H7 (cell line): ENCODE measurements at regions not wholly inside any gene's neighbourhood (a gene's known extent, or its start where the extent isn't known, plus 50 kb on each side); places are given as distances from the start of the nearest gene placed in this dataset.
A peak's percentile ranks its signal among the peaks of the same experiment; 100 is the strongest.

ENCODE experiments used
- DNase-seq: peaks from one replicate; pipeline ENCODE4 v3.0.0; 2012
- H3K27me3 ChIP-seq: 2 replicates; pipeline ENCODE4 v1.6.0; 2011; ENCODE audit warnings: mild to moderate bottlenecking, low read length; ENCODE audit not compliant: control insufficient read depth, insufficient read depth
- H3K36me3 ChIP-seq: replicated peaks from 2 replicates; pipeline ENCODE4 v1.5.1; 2011; ENCODE audit warnings: low read length; ENCODE audit not compliant: control insufficient read depth, insufficient read depth
- H3K4me3 ChIP-seq: 2 replicates; pipeline ENCODE4 v1.5.1; 2011; ENCODE audit warnings: low read depth, mild to moderate bottlenecking, control low read depth, low read length, moderate library complexity; ENCODE audit not compliant: insufficient read depth

DNA sequence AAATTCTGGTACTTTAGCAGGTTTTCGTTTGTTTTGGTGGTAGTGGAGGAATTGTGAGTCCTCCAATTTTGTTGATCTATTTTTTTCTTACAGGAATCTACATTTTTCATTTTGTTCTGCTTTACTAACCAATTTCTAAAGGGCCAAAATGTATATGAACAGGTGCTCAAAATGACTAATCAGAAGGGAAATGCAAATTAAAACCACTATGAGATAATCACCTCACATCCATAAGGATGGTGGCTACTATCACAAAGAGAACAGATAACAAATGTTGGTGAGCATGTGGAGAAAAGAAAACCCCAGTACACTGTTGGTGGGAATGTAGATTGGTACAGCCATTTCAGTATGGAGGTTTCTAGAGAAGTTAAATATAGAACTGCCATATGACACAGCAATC is 134.2 kb downstream of the LMO4 start:
- no peak overlapping the region for H3K4me3 ChIP-seq
- H3K27me3 ChIP-seq: no peaks in the 10 kb centered on the region
- no peaks in the 10 kb centered on the region for H3K36me3 ChIP-seq
- no peak for DNase-seq

DNA sequence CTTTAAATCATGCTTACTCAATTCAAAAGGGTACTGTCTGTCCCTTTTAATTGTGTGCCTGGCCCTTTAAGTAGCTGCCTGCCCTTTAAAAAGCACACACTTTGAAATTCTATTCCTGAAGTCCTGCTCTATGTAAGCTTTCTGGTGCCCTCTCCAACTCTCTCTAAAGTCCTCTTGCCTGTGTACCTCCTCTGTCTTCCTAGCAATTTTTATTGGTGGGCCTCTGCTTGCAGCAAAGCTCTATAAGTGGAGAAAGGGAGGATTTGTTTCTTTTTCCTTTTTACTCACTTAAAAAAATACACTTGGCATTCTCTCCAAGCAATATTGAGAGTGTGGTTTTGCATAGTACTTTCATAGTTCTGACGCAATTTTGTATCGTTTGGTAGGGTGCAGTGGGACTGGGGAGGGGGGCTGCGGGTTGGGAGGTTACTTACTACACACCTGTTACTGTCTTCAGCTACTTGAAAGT is 135.4 kb downstream of the LMO4 start:
- DNase-seq: peak; percentile 32
- Histone ChIP-seq H3K36me3 (no peaks in the 10 kb centered on the region), H3K4me3 (no peak overlapping the region), H3K27me3 (no peaks in the 10 kb centered on the region)

DNA sequence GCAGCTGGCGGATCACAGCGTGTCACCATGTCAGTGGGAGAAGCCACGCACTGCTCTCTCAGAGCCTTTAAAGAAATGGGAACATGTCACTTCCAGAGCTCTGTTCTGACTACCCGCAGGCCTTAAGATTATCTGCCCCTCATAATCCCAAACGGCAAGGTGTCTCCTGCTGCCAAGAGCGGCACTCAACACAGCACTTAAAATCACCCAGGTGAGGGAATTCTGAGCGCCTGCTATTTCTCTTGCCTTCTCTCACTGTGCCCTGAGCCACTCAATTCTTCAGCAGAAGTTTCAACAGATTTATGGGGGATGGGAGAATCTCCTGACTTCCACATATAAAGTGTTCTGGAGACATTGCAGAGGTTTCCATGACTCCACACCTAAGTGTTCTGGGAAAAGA is 137.9 kb downstream of the LMO4 start:
- Histone ChIP-seq H3K4me3 (no peak overlapping the region), H3K36me3 (no peaks in the 10 kb centered on the region), H3K27me3 (no peaks in the 10 kb centered on the region)
- DNase-seq: no peak

DNA sequence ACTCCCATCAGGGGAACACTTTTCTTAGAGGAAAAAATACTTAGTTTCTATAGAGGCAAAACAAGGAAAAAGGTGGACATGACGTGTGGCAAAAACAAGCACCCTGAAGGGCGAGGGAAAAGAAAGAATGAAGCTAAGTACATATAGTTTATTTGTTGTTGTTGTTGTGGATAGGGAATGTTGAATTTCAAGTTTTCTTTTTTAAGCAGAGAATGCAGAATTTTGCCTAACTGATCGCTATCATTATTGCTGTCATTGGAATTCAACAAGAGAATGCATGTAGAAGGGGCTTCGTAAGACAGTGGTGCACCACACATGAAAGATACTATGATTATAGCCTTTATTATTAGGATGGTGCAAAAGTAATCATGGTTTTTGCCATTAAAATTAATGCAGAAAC is 144.0 kb downstream of the LMO4 start:
- Histone ChIP-seq H3K27me3 (no peaks in the 10 kb centered on the region), H3K36me3 (no peaks in the 10 kb centered on the region), H3K4me3 (no peak overlapping the region)
- no peak for DNase-seq

DNA sequence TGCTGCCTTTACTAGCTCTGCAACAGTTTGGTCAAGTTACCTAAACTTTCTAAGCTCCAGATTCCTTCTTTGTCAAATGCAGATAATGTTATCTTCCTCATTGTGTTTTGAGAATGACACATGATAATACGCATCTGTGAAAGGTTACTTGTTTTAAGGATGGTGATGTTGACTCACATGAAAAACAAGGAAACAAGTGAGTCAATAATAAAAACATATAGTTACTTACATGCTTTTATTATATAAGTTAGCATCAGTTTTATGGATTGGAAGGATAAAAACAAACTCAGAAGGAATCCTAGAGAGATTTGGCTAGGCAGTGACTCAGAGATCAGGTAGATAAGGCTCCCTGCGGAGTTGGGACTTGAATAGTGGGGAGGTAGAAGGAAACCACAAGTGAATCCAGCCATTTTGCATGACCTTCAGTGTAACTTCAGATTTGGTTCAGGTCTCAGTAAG is 144.6 kb downstream of the LMO4 start:
- H3K4me3 ChIP-seq: no peak overlapping the region
- DNase-seq: peak; percentile 10
- no peaks in the 10 kb centered on the region for H3K27me3 ChIP-seq

DNA sequence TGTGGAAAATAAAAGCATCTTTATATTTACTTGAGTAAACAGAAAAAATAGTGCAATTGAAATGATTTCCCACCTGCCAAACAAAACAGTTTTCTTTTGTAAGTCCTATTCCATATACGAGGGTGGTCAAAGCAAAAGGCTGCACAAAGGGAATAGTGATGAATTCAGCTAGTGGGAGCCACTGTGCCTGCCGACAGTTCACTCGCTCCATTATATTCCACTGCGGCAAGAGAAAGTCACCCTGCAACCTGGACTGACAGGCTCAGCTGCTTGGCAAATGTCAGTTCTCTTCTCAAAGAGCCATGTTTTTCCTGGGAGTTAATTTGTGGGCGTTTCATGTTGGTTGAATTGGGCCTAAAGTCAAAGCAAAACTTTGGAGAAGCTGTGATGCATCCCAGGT is 145.4 kb downstream of the LMO4 start:
- no peaks in the 10 kb centered on the region for H3K27me3 ChIP-seq
- H3K36me3 ChIP-seq: no peaks in the 10 kb centered on the region
- no peak for DNase-seq
- no peak overlapping the region for H3K4me3 ChIP-seq

More for the DNA sequence above, 144.6 kb downstream of the LMO4 start:
- no peaks in the 10 kb centered on the region for H3K36me3 ChIP-seq

DNA sequence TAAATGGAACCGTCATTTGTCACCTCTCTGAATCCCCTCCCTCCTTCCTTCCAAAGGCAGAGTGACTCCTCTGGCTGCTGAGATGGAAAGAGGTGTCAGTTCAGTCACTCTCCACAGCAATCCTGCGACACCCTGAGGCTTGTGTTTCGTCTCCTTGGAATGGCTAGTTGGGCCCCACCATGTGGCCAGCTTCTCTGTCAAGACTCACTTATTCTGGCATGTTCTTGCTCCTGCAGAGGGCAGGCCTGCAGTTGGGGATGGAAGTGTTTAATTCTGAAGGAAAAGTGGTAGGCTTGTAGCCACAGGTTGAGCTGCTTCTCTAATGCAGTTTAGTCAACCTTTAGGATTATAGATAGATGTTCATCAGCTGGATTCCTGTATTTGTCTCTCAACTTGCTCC is 149.6 kb downstream of the LMO4 start:
- no peaks in the 10 kb centered on the region for H3K36me3 ChIP-seq
- no peak overlapping the region for H3K4me3 ChIP-seq
- no peaks in the 10 kb centered on the region for H3K27me3 ChIP-seq
- DNase-seq: peak; percentile 40

DNA sequence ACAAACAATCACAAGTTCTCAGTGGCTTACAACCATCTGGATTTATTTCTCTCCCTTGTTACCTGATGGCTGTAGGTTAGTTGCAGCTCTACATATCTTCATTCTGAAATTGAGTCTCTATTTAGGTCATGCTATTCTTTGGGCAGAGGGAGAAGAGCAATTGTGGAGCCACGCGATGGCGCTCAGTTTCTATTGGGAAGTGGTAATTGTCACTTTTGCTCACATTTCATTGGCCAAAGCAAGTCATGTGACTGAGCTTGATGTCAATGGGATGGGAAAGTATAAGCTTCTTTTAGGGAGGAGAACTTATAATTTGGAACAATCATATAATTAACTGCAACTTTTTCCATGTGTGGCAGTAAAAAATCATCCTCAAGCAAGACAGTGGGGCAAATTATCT is 166.5 kb downstream of the LMO4 start:
- no peaks in the 10 kb centered on the region for H3K27me3 ChIP-seq
- DNase-seq: no peak
- H3K36me3 ChIP-seq: no peaks in the 10 kb centered on the region
- no peak overlapping the region for H3K4me3 ChIP-seq

DNA sequence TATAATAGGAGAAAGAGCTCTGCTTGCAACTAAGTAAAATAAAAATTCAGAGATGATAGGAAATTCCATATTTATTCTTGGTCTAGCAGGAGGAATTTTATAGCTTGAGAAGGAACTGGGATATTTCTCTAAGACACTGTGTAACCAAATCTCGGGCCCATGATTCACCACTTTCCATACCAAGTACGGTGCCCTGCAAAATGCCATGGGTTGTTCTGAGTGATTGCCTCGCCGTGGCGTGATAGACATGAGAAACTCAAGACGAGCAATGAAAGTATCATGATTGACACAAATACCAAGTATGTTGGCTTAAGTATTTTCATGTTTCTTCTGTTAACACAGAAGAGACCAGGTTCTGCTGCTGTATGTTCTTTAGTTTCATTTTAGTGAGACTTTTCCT is 167.2 kb downstream of the LMO4 start:
- Histone ChIP-seq H3K27me3 (no peaks in the 10 kb centered on the region), H3K4me3 (no peak overlapping the region), H3K36me3 (no peaks in the 10 kb centered on the region)
- no peak for DNase-seq

DNA sequence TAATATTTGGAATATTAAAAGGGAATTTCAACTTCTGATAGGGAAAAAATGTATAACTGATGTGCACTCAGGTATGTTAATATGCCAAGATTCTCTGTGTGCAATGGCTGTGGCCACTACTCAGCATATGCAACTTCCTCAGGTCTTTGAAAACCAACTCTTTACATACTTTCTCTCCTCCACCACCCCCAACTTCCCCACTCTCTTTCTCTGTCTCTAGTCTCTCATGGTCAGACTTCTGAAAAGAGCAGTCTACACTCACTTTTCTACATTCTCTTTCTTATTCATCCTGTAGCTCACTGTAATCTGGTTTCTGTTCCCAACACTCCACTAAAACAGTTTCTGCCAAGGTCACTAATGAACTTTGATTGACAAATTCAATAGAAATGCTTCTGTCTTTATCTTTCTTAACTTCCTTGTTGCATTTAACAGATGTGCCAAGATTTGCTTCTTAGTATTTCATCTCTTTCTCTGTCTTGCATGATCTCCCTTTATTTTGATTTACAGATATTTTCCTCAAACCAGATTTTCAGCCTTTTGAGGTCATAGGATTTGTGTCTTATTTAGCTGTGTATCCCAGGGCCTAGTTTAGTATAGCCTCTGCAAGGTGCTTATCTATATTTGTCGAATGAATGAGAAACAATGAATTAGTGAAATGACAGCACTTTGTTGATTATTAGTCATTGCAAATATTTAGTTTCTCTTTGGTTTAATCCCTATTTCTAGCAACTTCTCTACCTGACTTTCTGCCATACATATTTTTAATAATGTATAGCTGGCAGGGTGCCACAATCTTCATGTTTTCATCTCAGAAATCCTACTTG is 168.9 kb downstream of the LMO4 start:
- DNase-seq: no peak
- H3K4me3 ChIP-seq: no peak overlapping the region
- H3K27me3 ChIP-seq: no peaks in the 10 kb centered on the region
- H3K36me3 ChIP-seq: no peaks in the 10 kb centered on the region

DNA sequence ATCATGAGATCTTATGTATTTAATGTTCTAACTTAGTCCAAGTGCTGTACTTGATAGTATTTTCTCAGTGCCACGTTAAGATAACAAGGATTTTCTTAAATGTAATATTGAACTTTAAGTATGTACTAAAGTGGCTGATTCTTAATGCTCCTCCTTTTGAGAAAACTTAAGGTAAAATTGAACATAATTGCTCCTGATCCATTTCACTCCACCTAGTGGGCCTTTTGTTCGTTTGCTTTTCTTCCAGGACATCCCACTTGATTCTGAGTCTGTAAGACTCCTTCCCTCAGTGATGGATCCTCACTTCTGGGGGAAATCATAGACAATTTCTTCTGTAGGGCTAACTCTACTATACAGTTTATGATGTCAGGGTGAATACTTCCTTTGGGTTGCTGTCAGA is 173.1 kb downstream of the LMO4 start:
- no peak for DNase-seq
- Histone ChIP-seq H3K36me3 (no peaks in the 10 kb centered on the region), H3K4me3 (no peak overlapping the region), H3K27me3 (no peaks in the 10 kb centered on the region; the same call in 1 of the 2 replicates)

DNA sequence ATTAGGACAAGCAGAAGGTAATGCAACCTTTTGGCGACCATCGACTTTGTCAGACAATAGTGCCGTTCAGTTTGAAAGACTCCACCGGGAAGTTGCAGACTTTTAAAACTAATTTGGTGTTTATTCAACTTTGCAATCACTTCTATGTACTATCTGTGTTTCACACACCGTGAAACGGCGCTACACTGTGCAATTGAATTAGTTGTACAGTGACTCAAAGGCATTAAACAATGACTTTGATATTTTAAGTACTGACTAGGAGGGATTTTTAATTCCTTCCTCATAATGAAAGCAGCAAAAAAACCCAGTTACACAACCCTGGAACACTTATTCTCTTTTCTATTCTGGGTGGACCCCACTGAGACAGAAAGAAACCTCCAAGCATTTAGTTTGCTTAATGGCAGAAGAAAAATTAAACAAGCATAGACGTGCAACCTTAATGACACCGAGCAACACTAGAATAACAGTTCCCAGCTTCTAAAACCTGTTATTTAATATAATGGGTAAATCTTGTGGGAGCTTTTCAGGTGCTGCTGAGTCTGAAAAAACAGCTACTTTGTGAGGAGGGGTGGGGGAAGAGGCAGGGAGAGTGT is 176.8 kb downstream of the LMO4 start:
- Histone ChIP-seq H3K4me3 (no peak overlapping the region), H3K36me3 (no peaks in the 10 kb centered on the region), H3K27me3 (no peaks in the 10 kb centered on the region; the same call in 1 of the 2 replicates)
- no peak for DNase-seq

DNA sequence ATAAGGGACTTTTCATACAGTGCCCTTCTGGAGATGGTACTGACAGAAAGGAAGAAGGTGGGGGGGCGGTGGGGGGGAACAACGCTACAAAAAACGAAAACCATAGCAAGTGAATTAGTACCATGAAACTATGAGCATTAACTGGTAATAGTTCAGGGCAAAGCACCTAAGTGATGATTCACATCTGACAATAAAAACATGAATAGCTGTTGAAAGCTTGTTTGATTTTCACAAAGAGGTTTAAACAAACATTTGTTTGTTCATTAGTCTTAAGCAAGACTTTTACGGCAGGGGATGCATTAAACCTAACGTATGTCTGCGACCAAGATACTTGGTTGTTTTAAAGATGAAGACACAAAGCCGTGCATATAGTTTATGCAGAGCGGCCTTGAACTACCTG is 177.5 kb downstream of the LMO4 start:
- H3K4me3 ChIP-seq: no peak overlapping the region
- H3K27me3 ChIP-seq: no peaks in the 10 kb centered on the region; the same call in 1 of the 2 replicates
- DNase-seq: no peak
- H3K36me3 ChIP-seq: no peaks in the 10 kb centered on the region

DNA sequence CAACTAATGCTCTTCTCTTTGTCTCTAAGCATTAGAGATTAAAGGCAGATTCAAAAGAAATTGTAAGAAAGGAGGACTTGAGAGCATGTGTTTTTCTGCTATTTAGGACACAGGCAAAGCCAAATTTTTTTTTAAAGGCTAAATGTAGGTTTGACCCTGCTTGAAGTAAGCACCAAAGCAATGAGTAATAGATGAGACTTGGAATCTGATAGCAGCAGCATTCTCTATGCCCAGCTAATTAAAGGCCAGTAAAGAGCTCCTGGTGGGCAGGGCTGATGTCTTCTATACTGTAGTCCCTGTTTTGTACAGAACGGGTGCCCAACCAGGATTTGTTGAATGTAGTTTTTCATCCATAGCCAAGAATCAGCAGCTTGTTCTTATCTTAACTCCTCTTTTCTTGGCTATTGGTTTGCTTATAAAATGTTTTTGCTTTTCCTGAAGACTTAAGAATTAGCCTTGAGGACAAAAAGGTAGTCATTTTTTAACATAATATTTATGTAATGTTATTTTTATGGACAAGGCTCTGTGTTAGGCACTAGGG is 179.6 kb downstream of the LMO4 start:
- no peak overlapping the region for H3K4me3 ChIP-seq
- no peak for DNase-seq

DNA sequence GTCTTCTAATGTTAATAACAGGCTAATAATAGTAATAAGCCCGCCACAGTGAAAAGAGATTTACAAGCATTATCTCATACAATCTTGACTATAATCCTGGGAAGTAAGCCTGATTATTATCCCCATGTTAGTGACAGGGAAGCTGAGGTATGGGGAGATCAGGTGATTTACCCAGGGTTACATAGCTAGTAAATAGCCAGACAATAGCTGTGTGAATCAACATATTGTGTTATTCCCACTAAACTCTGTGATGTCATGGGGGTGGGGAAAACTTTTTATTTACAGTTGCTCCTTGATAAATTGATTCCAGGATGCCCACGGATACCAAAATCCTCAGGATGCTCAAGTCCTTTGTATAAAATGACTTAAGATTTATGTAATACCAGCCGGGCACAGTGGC is 181.9 kb downstream of the LMO4 start:
- Histone ChIP-seq H3K27me3 (no peaks in the 10 kb centered on the region), H3K4me3 (no peak overlapping the region), H3K36me3 (no peaks in the 10 kb centered on the region)
- DNase-seq: no peak

More for the DNA sequence above, 179.6 kb downstream of the LMO4 start:
- Histone ChIP-seq H3K27me3 (no peaks in the 10 kb centered on the region; the same call in 1 of the 2 replicates), H3K36me3 (no peaks in the 10 kb centered on the region)
